ENCODE measurements at regions not wholly inside any gene's neighbourhood (a gene's known extent, or its start where the extent isn't known, plus 50 kb on each side); places are given as distances from the start of the nearest gene placed in this dataset.

DNA sequence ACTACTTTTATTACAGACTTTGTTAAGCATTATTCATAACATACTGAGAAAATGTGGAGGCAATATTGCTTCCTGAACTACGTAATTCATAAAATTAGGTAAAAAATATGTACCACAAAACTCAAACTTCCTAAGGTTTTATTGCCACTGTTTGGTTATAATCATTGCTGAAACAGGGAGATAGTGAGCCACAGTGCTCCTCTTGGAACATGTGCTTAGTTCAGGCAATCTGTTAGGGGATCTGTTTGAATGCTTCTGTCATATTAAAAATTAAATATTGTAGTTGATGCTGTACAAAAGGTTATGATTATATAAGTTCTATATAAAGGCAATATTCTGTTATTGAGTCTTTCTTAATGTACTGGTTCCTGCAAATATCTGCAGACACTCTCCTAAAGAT is 480.7 kb downstream of the GRXCR1 start:
- Histone ChIP-seq H3K27me3 (ENCODE audit: insufficient read depth, poor library complexity, severe bottlenecking) (no peaks in the 10 kb centered on the region), H3K4me3 (replicated peaks; ENCODE audit: insufficient read depth, low read length) (no peak overlapping the region), H3K27ac (replicated peaks) (no peak overlapping the region)
- no peak for DNase-seq (ENCODE audit: low read depth in 1 of 2, low spot score in 1 of 2)
- TF ChIP-seq REST (IDR thresholded peaks at IDR 0.05; ENCODE audit: insufficient replicate concordance, low read depth) (no peak), SPI1 (IDR thresholded peaks at IDR 0.05; ENCODE audit: borderline replicate concordance, low read depth) (no peak), POLR2AphosphoS5 (IDR thresholded peaks at IDR 0.05; ENCODE audit: low read depth) (no peak), CTCF (IDR thresholded peaks at IDR 0.05; ENCODE audit: insufficient read depth, low read length) (no peak), GABPA (IDR thresholded peaks at IDR 0.05; ENCODE audit: low read depth) (no peak)

GRCh38 chr4:43374216-43374751 is 481.8 kb downstream of the GRXCR1 start:
- Histone ChIP-seq H3K4me3 (replicated peaks; ENCODE audit: insufficient read depth, low read length) (no peak overlapping the region), H3K27me3 (ENCODE audit: insufficient read depth, poor library complexity, severe bottlenecking) (no peaks in the 10 kb centered on the region), H3K27ac (replicated peaks) (no peak overlapping the region)
- DNase-seq (ENCODE audit: low read depth in 1 of 2, low spot score in 1 of 2): no peak
- TF ChIP-seq CTCF (IDR thresholded peaks at IDR 0.05; ENCODE audit: insufficient read depth, low read length): no peak
- no peak for TF ChIP-seq REST (IDR thresholded peaks at IDR 0.05; ENCODE audit: insufficient replicate concordance, low read depth)
- TF ChIP-seq POLR2AphosphoS5 (IDR thresholded peaks at IDR 0.05; ENCODE audit: low read depth): no peak
- TF ChIP-seq SPI1 (IDR thresholded peaks at IDR 0.05; ENCODE audit: borderline replicate concordance, low read depth): no peak
- no peak for TF ChIP-seq GABPA (IDR thresholded peaks at IDR 0.05; ENCODE audit: low read depth)

- H3K27me3 ChIP-seq (ENCODE audit: insufficient read depth, poor library complexity, severe bottlenecking): no peaks in the 10 kb centered on the region
- no peak for DNase-seq (ENCODE audit: low read depth in 1 of 2, low spot score in 1 of 2)
- H3K4me3 ChIP-seq (replicated peaks; ENCODE audit: insufficient read depth, low read length): no peak overlapping the region
- TF ChIP-seq REST (IDR thresholded peaks at IDR 0.05; ENCODE audit: insufficient replicate concordance, low read depth) (no peak), CTCF (IDR thresholded peaks at IDR 0.05; ENCODE audit: insufficient read depth, low read length) (no peak), SPI1 (IDR thresholded peaks at IDR 0.05; ENCODE audit: borderline replicate concordance, low read depth) (no peak), GABPA (IDR thresholded peaks at IDR 0.05; ENCODE audit: low read depth) (no peak), POLR2AphosphoS5 (IDR thresholded peaks at IDR 0.05; ENCODE audit: low read depth) (no peak)
- no peak overlapping the region for H3K27ac ChIP-seq (replicated peaks)
Measured at GRCh38 chr4:43379016-43379415, 486.5 kb downstream of the GRXCR1 start.
